B cell (primary cell): ENCODE measurements at regions not wholly inside any gene's neighbourhood (a gene's known extent, or its start where the extent isn't known, plus 50 kb on each side); places are given as distances from the start of the nearest gene placed in this dataset.

Source experiments
- ATAC-seq: fragments of 200-7000 bp; cut with Tn5 transposase; one replicate; pipeline ENCODE4 v1.10.0; 2021; ENCODE audit warnings: low read depth, mild to moderate bottlenecking, moderate number of reproducible peaks, moderate library complexity
- CTCF ChIA-PET: fragments of 350-600 bp; sonication (Branson Sonifier 250); formaldehyde crosslinking; loops from one replicate; lab custom pipeline; 2021; ENCODE audit warnings: antibody characterized with exemption, inconsistent platforms; lab: Charles Lee
- POLR2A ChIA-PET: fragments of 350-600 bp; sonication (Branson Sonifier 250); formaldehyde crosslinking; loops from one replicate; lab custom pipeline; 2021; ENCODE audit warnings: antibody characterized with exemption; lab: Charles Lee
- DNase-seq: peaks from one replicate; pipeline ENCODE4 v3.0.0; 2013
- H2AFZ ChIP-seq: 2 replicates; pipeline ENCODE4 v1.6.1; 2012; ENCODE audit warnings: mild to moderate bottlenecking, low read depth, low read length; ENCODE audit not compliant: insufficient read depth, poor library complexity, severe bottlenecking
- H3K27ac ChIP-seq, 2 donors: 1 replicate in 1 of 2; 2 replicates in 1 of 2; pipeline ENCODE4 v1.5.1; 2012 to 2013; ENCODE audit warnings: low read length in 2 of 2, mild to moderate bottlenecking in 2 of 2, moderate library complexity in 1 of 2
- H3K27me3 ChIP-seq, 4 experiments: fragments of 200-600 bp in 1 of 4; sonication (generic) in 1 of 4; replicated peaks in 1 of 4; 1 replicate in 2 of 4; 2 replicates in 2 of 4; pipeline versions ENCODE4 v1.6.1 to v1.7.0; 2013 to 2016; ENCODE audit warnings: low read length in 3 of 4, mild to moderate bottlenecking in 2 of 4, mixed read lengths in 1 of 4, moderate library complexity in 1 of 4; ENCODE audit not compliant: insufficient read depth in 4 of 4, control insufficient read depth in 3 of 4; ENCODE audit errors: control extremely low read depth in 1 of 4
- H3K36me3 ChIP-seq, 2 experiments: replicated peaks in 1 of 2; 1 replicate in 1 of 2; 2 replicates in 1 of 2; pipeline versions ENCODE4 v1.6.1 to v1.7.1; 2013; ENCODE audit warnings: low read length in 1 of 2; ENCODE audit not compliant: insufficient read depth in 2 of 2, control insufficient read depth in 1 of 2; ENCODE audit errors: control extremely low read depth in 1 of 2, extremely low read depth in 1 of 2
- H3K4me1 ChIP-seq, 2 donors: fragments of 200-600 bp in 1 of 2; sonication (generic) in 1 of 2; 1 replicate in 1 of 2; 2 replicates in 1 of 2; pipeline versions ENCODE4 v1.5.1 to v1.6.1; 2013 to 2017; ENCODE audit warnings: low read length in 2 of 2; ENCODE audit not compliant: control insufficient read depth in 2 of 2, insufficient read depth in 2 of 2
- H3K4me2 ChIP-seq: replicated peaks from 2 replicates; pipeline ENCODE3; 2012; ENCODE audit warnings: mild to moderate bottlenecking, low read depth, low read length; ENCODE audit not compliant: poor library complexity, severe bottlenecking
- H3K4me3 ChIP-seq, 5 experiments: fragments of 200-600 bp in 1 of 5; sonication (generic) in 1 of 5; 1 replicate in 3 of 5; 2 replicates in 2 of 5; pipeline versions ENCODE4 v1.5.1 to v1.7.0; 2011 to 2016; ENCODE audit warnings: low read length in 4 of 5, mild to moderate bottlenecking in 4 of 5, low read depth in 2 of 5, control low read depth in 1 of 5, moderate library complexity in 1 of 5; ENCODE audit not compliant: insufficient read depth in 1 of 5; ENCODE audit errors: control extremely low read depth in 1 of 5, extremely low read depth in 1 of 5
- H3K79me2 ChIP-seq: fragments of 200-600 bp; sonication (generic); one replicate; pipeline ENCODE4 v1.6.0; 2016; ENCODE audit warnings: low read length; ENCODE audit not compliant: control insufficient read depth, insufficient read depth
- H3K9ac ChIP-seq: fragments of 200-600 bp; sonication (generic); 2 replicates; pipeline ENCODE4 v1.6.1; 2017; ENCODE audit warnings: mild to moderate bottlenecking, low read length, moderate library complexity
- H3K9me3 ChIP-seq, 3 donors: one replicate each; pipeline versions ENCODE4 v1.6.1 to v1.7.1; 2013; ENCODE audit warnings: low read length in 2 of 3; ENCODE audit not compliant: control insufficient read depth in 2 of 3, insufficient read depth in 1 of 3; ENCODE audit errors: control extremely low read depth in 1 of 3
- H4K20me1 ChIP-seq: 2 replicates; pipeline ENCODE4 v1.6.0; 2012; ENCODE audit warnings: mild to moderate bottlenecking, low read length; ENCODE audit not compliant: insufficient read depth, control insufficient read depth, poor library complexity, severe bottlenecking
- H3K27ac Mint-ChIP-seq: one replicate; pipeline ENCODE4 v1.8.0; 2021; ENCODE audit warnings: mixed read lengths
- H3K27me3 Mint-ChIP-seq: one replicate; pipeline ENCODE4 v1.8.0; 2021; ENCODE audit warnings: mixed read lengths
- H3K4me1 Mint-ChIP-seq: one replicate; pipeline ENCODE4 v1.8.0; 2021; ENCODE audit warnings: mixed read lengths
- H3K4me3 Mint-ChIP-seq: one replicate; pipeline ENCODE4 v1.8.0; 2021; ENCODE audit warnings: mixed read lengths
- H3K9me3 Mint-ChIP-seq: one replicate; pipeline ENCODE4 v1.8.0; 2022; ENCODE audit warnings: mixed read lengths; ENCODE audit not compliant: insufficient read depth
- EZH2 ChIP-seq: IDR thresholded peaks from 2 replicates; pipeline ENCODE4 v1.6.1; 2012; ENCODE audit warnings: borderline replicate concordance, low read depth, mild to moderate bottlenecking, moderate library complexity, low read length; ENCODE audit not compliant: insufficient read depth, poor library complexity, severe bottlenecking
- WGBS: methylation state at CpG from one replicate; pipeline ENCODE4 v1.1.5; 2013; ENCODE audit warnings: missing lambda C conversion rate; ENCODE audit not compliant: insufficient coverage; 5-methylcytosine and 5-hydroxymethylcytosine counted together
- intact Hi-C: fragments of 100-400 bp; cut with micrococcal nuclease; formaldehyde crosslinking; loops from one replicate; pipeline ENCODE4 v1.10.0; 2022
- TF ChIP-seq, protein P1 (sequence below): fragments of 200-600 bp; IDR thresholded peaks from one replicate; pipeline ENCODE4 v1.8.0; 2022; ENCODE audit warnings: antibody characterized with exemption, mild to moderate bottlenecking

DNA sequence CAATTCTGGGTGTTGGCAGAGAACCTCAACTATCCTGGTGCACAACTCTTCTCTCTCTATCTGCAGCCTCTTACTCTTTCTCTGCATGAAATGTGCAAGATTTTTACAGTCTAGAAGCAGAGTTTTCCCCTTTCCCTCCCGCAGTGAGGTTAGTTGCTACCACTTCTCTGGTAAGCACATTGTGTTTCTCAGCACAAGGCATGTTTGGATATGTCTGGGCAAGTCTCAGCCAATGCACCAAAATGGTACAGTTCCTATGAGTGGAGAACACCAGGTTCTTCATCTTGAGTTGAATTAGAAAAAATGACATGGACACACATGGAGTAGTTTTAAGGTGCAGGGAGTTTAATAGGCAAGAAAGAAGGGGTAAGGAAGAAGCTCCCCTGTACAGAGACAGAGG lies 187.0 kb downstream of the CCNG2 start:
- TF ChIP-seq, protein P1, sequence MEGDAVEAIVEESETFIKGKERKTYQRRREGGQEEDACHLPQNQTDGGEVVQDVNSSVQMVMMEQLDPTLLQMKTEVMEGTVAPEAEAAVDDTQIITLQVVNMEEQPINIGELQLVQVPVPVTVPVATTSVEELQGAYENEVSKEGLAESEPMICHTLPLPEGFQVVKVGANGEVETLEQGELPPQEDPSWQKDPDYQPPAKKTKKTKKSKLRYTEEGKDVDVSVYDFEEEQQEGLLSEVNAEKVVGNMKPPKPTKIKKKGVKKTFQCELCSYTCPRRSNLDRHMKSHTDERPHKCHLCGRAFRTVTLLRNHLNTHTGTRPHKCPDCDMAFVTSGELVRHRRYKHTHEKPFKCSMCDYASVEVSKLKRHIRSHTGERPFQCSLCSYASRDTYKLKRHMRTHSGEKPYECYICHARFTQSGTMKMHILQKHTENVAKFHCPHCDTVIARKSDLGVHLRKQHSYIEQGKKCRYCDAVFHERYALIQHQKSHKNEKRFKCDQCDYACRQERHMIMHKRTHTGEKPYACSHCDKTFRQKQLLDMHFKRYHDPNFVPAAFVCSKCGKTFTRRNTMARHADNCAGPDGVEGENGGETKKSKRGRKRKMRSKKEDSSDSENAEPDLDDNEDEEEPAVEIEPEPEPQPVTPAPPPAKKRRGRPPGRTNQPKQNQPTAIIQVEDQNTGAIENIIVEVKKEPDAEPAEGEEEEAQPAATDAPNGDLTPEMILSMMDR = no peak
- no CpG with 5 or more reads among the region's 1 CpG for WGBS
- ChIA-PET CTCF (no interaction called here), POLR2A (no interaction called here)
- Histone ChIP-seq H3K9me3 (peaks cover 0 to 13% (median 6%) of the 10 kb centered on the region in 3 donors), H3K4me3 (no peak overlapping the region), H3K27me3 (no peaks in the 10 kb centered on the region), H3K9ac (no peak overlapping the region), H3K36me3 (no peaks in the 10 kb centered on the region), H3K4me1 (no peaks in the 10 kb centered on the region), H4K20me1 (no peaks in the 10 kb centered on the region), H3K27ac (no peak overlapping the region), H3K4me2 (no peak overlapping the region), H3K79me2 (no peaks in the 10 kb centered on the region), H2AFZ (no peak overlapping the region)
- ATAC-seq (no peak), DNase-seq (no peak)
- Mint-ChIP-seq H3K27me3 (peaks cover 9% of the 10 kb centered on the region), H3K9me3 (peaks cover 7% of the 10 kb centered on the region), H3K4me1 (no peaks in the 10 kb centered on the region), H3K27ac (no peak overlapping the region), H3K4me3 (no peak overlapping the region)
- intact Hi-C loops = no loop called here

DNA sequence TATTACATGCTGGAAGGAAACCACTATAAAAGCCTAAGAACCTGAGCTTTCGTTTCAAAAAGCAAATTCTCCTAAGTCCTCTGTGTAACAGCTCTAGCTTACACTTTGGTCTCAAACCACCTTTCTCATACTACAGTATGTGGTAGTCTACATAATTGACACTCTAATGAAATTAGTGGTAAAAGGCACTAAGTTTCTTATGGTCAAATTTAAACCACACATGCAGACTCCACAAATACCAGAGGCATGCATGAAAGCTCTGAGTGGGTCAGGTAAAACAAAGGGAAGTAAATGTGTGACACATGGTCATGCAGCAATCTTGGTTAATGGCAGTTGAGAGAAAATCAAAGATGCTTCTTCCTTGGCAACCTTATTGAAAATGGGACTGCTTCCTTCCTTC lies 187.8 kb downstream of the CCNG2 start:
- TF ChIP-seq, protein P1 = no peak
- TF ChIP-seq EZH2 = no peak
- ChIA-PET POLR2A (no interaction called here), CTCF (no interaction called here)
- Mint-ChIP-seq H3K4me3 (no peak overlapping the region), H3K27ac (no peak overlapping the region), H3K9me3 (peaks cover 7% of the 10 kb centered on the region), H3K27me3 (peaks cover 9% of the 10 kb centered on the region), H3K4me1 (no peaks in the 10 kb centered on the region)
- Histone ChIP-seq H3K4me1 (no peaks in the 10 kb centered on the region), H2AFZ (no peak overlapping the region), H3K27me3 (no peaks in the 10 kb centered on the region), H3K4me2 (no peak overlapping the region), H4K20me1 (no peaks in the 10 kb centered on the region), H3K4me3 (no peak overlapping the region), H3K9me3 (peaks cover 0 to 13% (median 6%) of the 10 kb centered on the region in 3 donors), H3K36me3 (no peaks in the 10 kb centered on the region), H3K9ac (no peak overlapping the region), H3K79me2 (no peaks in the 10 kb centered on the region), H3K27ac (no peak overlapping the region)
- no CpG with 5 or more reads among the region's 1 CpG for WGBS
- intact Hi-C loops = no loop called here
- no peak for ATAC-seq
- no peak for DNase-seq
